ENCODE measurements at regions not wholly inside any gene's neighbourhood (a gene's known extent, or its start where the extent isn't known, plus 50 kb on each side); places are given as distances from the start of the nearest gene placed in this dataset.

- DNase-seq = no peak
These were observed 561.3 kb downstream of the DHX35 start for GRCh38 chr20:39523405-39523804.

GRCh38 chr20:39518654-39519053 is 556.5 kb downstream of the DHX35 start:
- no peak for DNase-seq

- DNase-seq = no peak
These were observed 554.8 kb downstream of the DHX35 start for GRCh38 chr20:39516964-39517363.

- DNase-seq = no peak
These were observed 542.6 kb downstream of the DHX35 start for GRCh38 chr20:39504710-39505094.

GRCh38 chr20:39503902-39504709 is 542.0 kb downstream of the DHX35 start:
- DNase-seq = no peak

GRCh38 chr20:39492223-39492797 is 530.2 kb downstream of the DHX35 start:
- no peak for DNase-seq

- no peak for DNase-seq
These were observed 529.6 kb downstream of the DHX35 start for GRCh38 chr20:39491711-39492110.

- DNase-seq = no peak
These were observed 527.9 kb downstream of the DHX35 start for GRCh38 chr20:39489986-39490560.

- no peak for DNase-seq
These were observed 518.3 kb downstream of the DHX35 start for GRCh38 chr20:39480276-39481043.

GRCh38 chr20:39479196-39479810 is 517.2 kb downstream of the DHX35 start:
- DNase-seq = no peak

GRCh38 chr20:39474879-39475278 is 512.7 kb downstream of the DHX35 start:
- DNase-seq = no peak

- no peak for DNase-seq
These were observed 511.4 kb downstream of the DHX35 start for GRCh38 chr20:39473536-39473935.

GRCh38 chr20:39468703-39469102 is 506.6 kb downstream of the DHX35 start:
- DNase-seq = no peak

- DNase-seq = no peak
These were observed 502.1 kb downstream of the DHX35 start for GRCh38 chr20:39464238-39464637.

- DNase-seq = no peak
These were observed 500.3 kb downstream of the DHX35 start for GRCh38 chr20:39462416-39462945.

- DNase-seq = no peak
These were observed 496.3 kb downstream of the DHX35 start for GRCh38 chr20:39458452-39458851.

GRCh38 chr20:39453890-39454289 is 491.7 kb downstream of the DHX35 start:
- DNase-seq = no peak

- no peak for DNase-seq
These were observed 490.6 kb downstream of the DHX35 start for GRCh38 chr20:39452583-39453340.

GRCh38 chr20:39451386-39451785 is 489.2 kb downstream of the DHX35 start:
- no peak for DNase-seq

GRCh38 chr20:39446397-39446796 is 484.3 kb downstream of the DHX35 start:
- no peak for DNase-seq

- no peak for DNase-seq
These were observed 483.0 kb downstream of the DHX35 start for GRCh38 chr20:39445095-39445494.

- DNase-seq = no peak
These were observed 471.3 kb downstream of the DHX35 start for GRCh38 chr20:39433466-39433865.

Measured in activated CD4-positive, alpha-beta T cell treated with anti-CD3 and anti-CD28 coated beads for 48 hours (primary cell).